HepG2 (cell line): ENCODE measurements at regions not wholly inside any gene's neighbourhood (a gene's known extent, or its start where the extent isn't known, plus 50 kb on each side); places are given as distances from the start of the nearest gene placed in this dataset.

Source experiments
- ETS1 ChIP-seq: sonication (generic); formaldehyde crosslinking; IDR thresholded peaks from 2 replicates; pipeline ENCODE4 v1.4.0; 2020; ENCODE audit warnings: missing genetic modification reagents
- MNT ChIP-seq: fragments of 450-650 bp; IDR thresholded peaks from 2 replicates; pipeline ENCODE4 v1.6.1; 2016
- NR1H2 ChIP-seq: sonication (generic); formaldehyde crosslinking; IDR thresholded peaks from 2 replicates; pipeline ENCODE4 v1.8.1; 2022; ENCODE audit warnings: low read depth, missing genetic modification reagents, borderline replicate concordance
- ZNF646 ChIP-seq: sonication (generic); formaldehyde crosslinking; IDR thresholded peaks from 2 replicates; pipeline ENCODE4 v1.9.0; 2021; ENCODE audit warnings: mild to moderate bottlenecking, missing genetic modification reagents

GRCh38 chr2:234559609-234560008, 62.7 kb upstream of the ARL4C start (continued):
- TF ChIP-seq ETS1 (no peak), ZNF646 (CRISPR knock-in tag) (no peak), MNT (no peak), NR1H2 (CRISPR knock-in tag) (no peak)
- TF ChIP-seq, all 625 proteins: peak for 2
